ENCODE measurements at regions not wholly inside any gene's neighbourhood (a gene's known extent, or its start where the extent isn't known, plus 50 kb on each side); places are given as distances from the start of the nearest gene placed in this dataset.

DNA sequence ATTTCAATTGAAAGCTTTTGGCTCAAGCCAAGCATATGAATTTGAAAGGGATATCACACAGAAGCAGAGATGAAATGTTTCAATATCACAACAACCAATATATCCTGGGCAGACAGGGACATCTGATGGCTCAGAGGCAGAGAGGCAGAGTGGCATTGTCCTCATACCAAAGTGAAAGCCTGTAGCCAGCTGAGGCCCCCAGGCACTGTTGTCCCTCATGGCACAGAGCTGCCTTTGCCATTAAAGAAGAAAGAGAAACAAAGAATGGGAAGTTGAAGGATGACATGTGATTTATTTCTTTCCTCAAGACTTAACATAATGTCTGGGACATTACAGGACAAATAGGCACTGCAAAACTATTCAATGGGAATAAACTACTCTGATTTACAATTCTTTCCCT is 504.3 kb upstream of the PCDH15 start:
- TF ChIP-seq, protein P1, sequence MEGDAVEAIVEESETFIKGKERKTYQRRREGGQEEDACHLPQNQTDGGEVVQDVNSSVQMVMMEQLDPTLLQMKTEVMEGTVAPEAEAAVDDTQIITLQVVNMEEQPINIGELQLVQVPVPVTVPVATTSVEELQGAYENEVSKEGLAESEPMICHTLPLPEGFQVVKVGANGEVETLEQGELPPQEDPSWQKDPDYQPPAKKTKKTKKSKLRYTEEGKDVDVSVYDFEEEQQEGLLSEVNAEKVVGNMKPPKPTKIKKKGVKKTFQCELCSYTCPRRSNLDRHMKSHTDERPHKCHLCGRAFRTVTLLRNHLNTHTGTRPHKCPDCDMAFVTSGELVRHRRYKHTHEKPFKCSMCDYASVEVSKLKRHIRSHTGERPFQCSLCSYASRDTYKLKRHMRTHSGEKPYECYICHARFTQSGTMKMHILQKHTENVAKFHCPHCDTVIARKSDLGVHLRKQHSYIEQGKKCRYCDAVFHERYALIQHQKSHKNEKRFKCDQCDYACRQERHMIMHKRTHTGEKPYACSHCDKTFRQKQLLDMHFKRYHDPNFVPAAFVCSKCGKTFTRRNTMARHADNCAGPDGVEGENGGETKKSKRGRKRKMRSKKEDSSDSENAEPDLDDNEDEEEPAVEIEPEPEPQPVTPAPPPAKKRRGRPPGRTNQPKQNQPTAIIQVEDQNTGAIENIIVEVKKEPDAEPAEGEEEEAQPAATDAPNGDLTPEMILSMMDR (conservative IDR thresholded peaks at IDR 0.05): no peak
- TF ChIP-seq ZFX (IDR thresholded peaks at IDR 0.05): no peak

Measured in C4-2B (cell line).